Activated naive CD4-positive, alpha-beta T cell treated with anti-CD3 and anti-CD28 coated beads, Interleukin-2, amount 10 ng/mL, durations not matched to agents 7 days and 5 days (primary cell): ENCODE measurements at regions not wholly inside any gene's neighbourhood (a gene's known extent, or its start where the extent isn't known, plus 50 kb on each side); places are given as distances from the start of the nearest gene placed in this dataset.
"Not testable (repeated sequence)": the region's sequence is repeated elsewhere in the genome, so short reads cannot be mapped to it uniquely, and the experiment has no call there.

Experiments used
- CTCF ChIA-PET: fragments of 350-600 bp; sonication (Branson Sonifier 250); formaldehyde crosslinking; loops from one replicate; lab custom pipeline; 2021; ENCODE audit warnings: antibody characterized with exemption; lab: Charles Lee
- DNase-seq: peaks from one replicate; pipeline ENCODE4 v3.0.0-alpha.2; 2020
- H3K27ac Mint-ChIP-seq: one replicate; pipeline ENCODE4 v1.8.0; 2021; ENCODE audit warnings: mild to moderate bottlenecking, moderate library complexity, mixed read lengths
- H3K27me3 Mint-ChIP-seq: one replicate; pipeline ENCODE4 v1.8.0; 2021; ENCODE audit warnings: mild to moderate bottlenecking, mixed read lengths
- H3K36me3 Mint-ChIP-seq: one replicate; pipeline ENCODE4 v1.8.0; 2021; ENCODE audit warnings: mixed read lengths
- H3K4me1 Mint-ChIP-seq: one replicate; pipeline ENCODE4 v1.8.0; 2021; ENCODE audit warnings: mixed read lengths
- H3K4me3 Mint-ChIP-seq: one replicate; pipeline ENCODE4 v1.8.0; 2021; ENCODE audit warnings: mild to moderate bottlenecking, moderate library complexity, mixed read lengths
- H3K9me3 Mint-ChIP-seq: one replicate; pipeline ENCODE4 v1.8.0; 2021; ENCODE audit warnings: mixed read lengths

GRCh38 chr9:94033383-94033782, 50.9 kb upstream of the PTPDC1 start:
- Mint-ChIP-seq H3K27me3 (peaks cover 7% of the 10 kb centered on the region), H3K4me3 (no peak overlapping the region), H3K27ac (no peak overlapping the region), H3K9me3 (peaks cover 2% of the 10 kb centered on the region), H3K4me1 (peaks cover 22% of the 10 kb centered on the region), H3K36me3 (no peaks in the 10 kb centered on the region)
- no peak for DNase-seq
- CTCF ChIA-PET: no interaction called here

- Mint-ChIP-seq H3K27me3 (peaks cover 7% of the 10 kb centered on the region), H3K4me3 (peak overlapping the region; percentile 91), H3K36me3 (no peaks in the 10 kb centered on the region), H3K27ac (no peak overlapping the region), H3K9me3 (peaks cover 5% of the 10 kb centered on the region), H3K4me1 (peaks cover 22% of the 10 kb centered on the region)
- no peak for DNase-seq
- CTCF ChIA-PET: no interaction called here
These were observed 52.3 kb upstream of the PTPDC1 start for GRCh38 chr9:94031946-94032345.

GRCh38 chr9:94031380-94031779, 52.9 kb upstream of the PTPDC1 start:
- peak overlapping the region; percentile 53 for H3K27ac Mint-ChIP-seq
- H3K4me3 Mint-ChIP-seq: peak overlapping the region; percentile 91
- peaks cover 7% of the 10 kb centered on the region for H3K27me3 Mint-ChIP-seq
- CTCF ChIA-PET: no interaction called here
- peaks cover 22% of the 10 kb centered on the region for H3K4me1 Mint-ChIP-seq
- peaks cover 5% of the 10 kb centered on the region for H3K9me3 Mint-ChIP-seq
- no peaks in the 10 kb centered on the region for H3K36me3 Mint-ChIP-seq
- DNase-seq: no peak

GRCh38 chr9:94030318-94031179, 53.7 kb upstream of the PTPDC1 start:
- Mint-ChIP-seq H3K27ac (peak overlapping the region; percentile 88), H3K36me3 (no peaks in the 10 kb centered on the region), H3K27me3 (peaks cover 7% of the 10 kb centered on the region), H3K4me1 (peaks cover 22% of the 10 kb centered on the region), H3K9me3 (peaks cover 5% of the 10 kb centered on the region), H3K4me3 (peak overlapping the region; percentile 91)
- CTCF ChIA-PET: no interaction called here
- DNase-seq: peak; percentile 88

- CTCF ChIA-PET: no interaction called here
These were observed 54.3 kb upstream of the PTPDC1 start for GRCh38 chr9:94029932-94030317.

GRCh38 chr9:94026816-94027215, 57.4 kb upstream of the PTPDC1 start:
- Mint-ChIP-seq H3K36me3 (no peaks in the 10 kb centered on the region), H3K27ac (no peak overlapping the region), H3K27me3 (peaks cover 4% of the 10 kb centered on the region), H3K9me3 (peaks cover 11% of the 10 kb centered on the region), H3K4me3 (no peak overlapping the region), H3K4me1 (peaks cover 22% of the 10 kb centered on the region)
- CTCF ChIA-PET: interaction anchor here (2.8 kb wide), 1 partner anchor 13 kb away, joined by 11 read pairs; no protein-coding TSS in a partner anchor
- no peak for DNase-seq

More at GRCh38 chr9:94029932-94030317, 54.3 kb upstream of the PTPDC1 start:
- Mint-ChIP-seq H3K9me3 (peaks cover 8% of the 10 kb centered on the region), H3K27me3 (peaks cover 7% of the 10 kb centered on the region), H3K4me1 (peaks cover 22% of the 10 kb centered on the region), H3K27ac (peak overlapping the region; percentile 88), H3K36me3 (no peaks in the 10 kb centered on the region), H3K4me3 (peak overlapping the region; percentile 91)
- DNase-seq: no peak

- H3K4me1 Mint-ChIP-seq, H3K27ac Mint-ChIP-seq, DNase-seq, H3K4me3 Mint-ChIP-seq, H3K36me3 Mint-ChIP-seq, CTCF ChIA-PET, H3K27me3 Mint-ChIP-seq: not testable (repeated sequence)
- H3K9me3 Mint-ChIP-seq: peaks cover 11% of the 10 kb centered on the region
These were observed 61.8 kb upstream of the PTPDC1 start for GRCh38 chr9:94022476-94022875.

GRCh38 chr9:94020836-94021235, 63.4 kb upstream of the PTPDC1 start:
- H3K36me3 Mint-ChIP-seq, H3K4me1 Mint-ChIP-seq, H3K9me3 Mint-ChIP-seq, H3K4me3 Mint-ChIP-seq, H3K27me3 Mint-ChIP-seq, CTCF ChIA-PET, H3K27ac Mint-ChIP-seq, DNase-seq: not testable (repeated sequence)

- CTCF ChIA-PET: interaction anchor here (1.0 kb wide), 1 partner anchor 198 kb away, joined by 3 read pairs; no protein-coding TSS in a partner anchor
- no peak overlapping the region for H3K4me3 Mint-ChIP-seq
- H3K27ac Mint-ChIP-seq: no peak overlapping the region
- H3K27me3 Mint-ChIP-seq: peaks cover 3% of the 10 kb centered on the region
- H3K36me3 Mint-ChIP-seq: no peaks in the 10 kb centered on the region
- H3K9me3 Mint-ChIP-seq: peaks cover 2% of the 10 kb centered on the region
- DNase-seq: no peak
- H3K4me1 Mint-ChIP-seq: no peaks in the 10 kb centered on the region
These were observed 63.5 kb upstream of the BARX1 start for GRCh38 chr9:94018628-94019027.

- CTCF ChIA-PET: interaction anchor here (1.0 kb wide), 1 partner anchor 198 kb away, joined by 3 read pairs; no protein-coding TSS in a partner anchor
- H3K4me3 Mint-ChIP-seq: no peak overlapping the region
- no peaks in the 10 kb centered on the region for H3K36me3 Mint-ChIP-seq
- no peaks in the 10 kb centered on the region for H3K4me1 Mint-ChIP-seq
- peaks cover 2% of the 10 kb centered on the region for H3K9me3 Mint-ChIP-seq
- peaks cover 3% of the 10 kb centered on the region for H3K27me3 Mint-ChIP-seq
- no peak overlapping the region for H3K27ac Mint-ChIP-seq
- no peak for DNase-seq
These were observed 62.9 kb upstream of the BARX1 start for GRCh38 chr9:94017939-94018531.

GRCh38 chr9:94016744-94017143, 61.6 kb upstream of the BARX1 start:
- CTCF ChIA-PET: interaction anchor here (5.7 kb wide), 1 partner anchor 196 kb away, joined by 65 read pairs; no protein-coding TSS in a partner anchor
- no peak for DNase-seq
- Mint-ChIP-seq H3K27me3 (peaks cover 3% of the 10 kb centered on the region), H3K9me3 (peaks cover 2% of the 10 kb centered on the region), H3K27ac (no peak overlapping the region), H3K36me3 (no peaks in the 10 kb centered on the region), H3K4me3 (no peak overlapping the region), H3K4me1 (no peaks in the 10 kb centered on the region)

- Mint-ChIP-seq H3K4me3 (no peak overlapping the region), H3K36me3 (no peaks in the 10 kb centered on the region)
These were observed 59.8 kb upstream of the BARX1 start for GRCh38 chr9:94014920-94015319.

GRCh38 chr9:94014066-94014654, 59.0 kb upstream of the BARX1 start:
- peaks cover 3% of the 10 kb centered on the region for H3K27me3 Mint-ChIP-seq
- no peak for DNase-seq
- no peaks in the 10 kb centered on the region for H3K36me3 Mint-ChIP-seq
- H3K4me1 Mint-ChIP-seq: peaks cover 8% of the 10 kb centered on the region
- no peaks in the 10 kb centered on the region for H3K9me3 Mint-ChIP-seq
- CTCF ChIA-PET: interaction anchor here (0.7 to 5.7 kb wide), 11 partner anchors 9 to 202 kb away, joined by 3 to 65 read pairs (median 3); no protein-coding TSS in a partner anchor
- no peak overlapping the region for H3K27ac Mint-ChIP-seq
- H3K4me3 Mint-ChIP-seq: no peak overlapping the region

More at GRCh38 chr9:94014920-94015319, 59.8 kb upstream of the BARX1 start:
- DNase-seq: no peak
- H3K9me3 Mint-ChIP-seq: no peaks in the 10 kb centered on the region
- H3K4me1 Mint-ChIP-seq: peaks cover 8% of the 10 kb centered on the region
- peaks cover 3% of the 10 kb centered on the region for H3K27me3 Mint-ChIP-seq
- CTCF ChIA-PET: interaction anchor here (0.8 to 5.7 kb wide), 8 partner anchors 10 to 201 kb away, joined by 3 to 65 read pairs (median 4); no protein-coding TSS in a partner anchor
- no peak overlapping the region for H3K27ac Mint-ChIP-seq

GRCh38 chr9:94010980-94011533, 55.9 kb upstream of the BARX1 start:
- H3K27me3 Mint-ChIP-seq: peaks cover 4% of the 10 kb centered on the region
- no peaks in the 10 kb centered on the region for H3K9me3 Mint-ChIP-seq
- CTCF ChIA-PET: interaction anchor here (5.7 kb wide), 1 partner anchor 201 kb away, joined by 65 read pairs; no protein-coding TSS in a partner anchor
- peak; percentile 23 for DNase-seq
- H3K4me3 Mint-ChIP-seq: no peak overlapping the region
- H3K27ac Mint-ChIP-seq: no peak overlapping the region
- H3K36me3 Mint-ChIP-seq: no peaks in the 10 kb centered on the region
- peaks cover 8% of the 10 kb centered on the region for H3K4me1 Mint-ChIP-seq
